ENCODE measurements at regions not wholly inside any gene's neighbourhood (a gene's known extent, or its start where the extent isn't known, plus 50 kb on each side); places are given as distances from the start of the nearest gene placed in this dataset.

- TF ChIP-seq CTCF (IDR thresholded peaks at IDR 0.05): no peak
- DNase-seq (ENCODE audit: low spot score) (no peak), ATAC-seq (ENCODE audit: low FRiP score) (no peak)
Measured at GRCh38 chr17:59483860-59484259, 81.5 kb upstream of the DHX40 start.

GRCh38 chr17:59485015-59485414 lies 80.4 kb upstream of the DHX40 start:
- TF ChIP-seq CTCF (IDR thresholded peaks at IDR 0.05): no peak
- no peak for ATAC-seq (ENCODE audit: low FRiP score)
- DNase-seq (ENCODE audit: low spot score): no peak

- TF ChIP-seq CTCF (IDR thresholded peaks at IDR 0.05): no peak
- ATAC-seq (ENCODE audit: low FRiP score): no peak
- DNase-seq (ENCODE audit: low spot score): no peak
Measured at GRCh38 chr17:59485946-59486345, 79.5 kb upstream of the DHX40 start.

- TF ChIP-seq CTCF (IDR thresholded peaks at IDR 0.05): no peak
- DNase-seq (ENCODE audit: low spot score): no peak
- no peak for ATAC-seq (ENCODE audit: low FRiP score)
Measured at GRCh38 chr17:59487161-59487873, 78.1 kb upstream of the DHX40 start.

GRCh38 chr17:59488805-59489204 lies 76.6 kb upstream of the DHX40 start:
- ATAC-seq (ENCODE audit: low FRiP score) (no peak), DNase-seq (ENCODE audit: low spot score) (no peak)
- TF ChIP-seq CTCF (IDR thresholded peaks at IDR 0.05): no peak

- no peak for TF ChIP-seq CTCF (IDR thresholded peaks at IDR 0.05)
- ATAC-seq (ENCODE audit: low FRiP score) (no peak), DNase-seq (ENCODE audit: low spot score) (no peak)
Measured at GRCh38 chr17:59490216-59490615, 75.2 kb upstream of the DHX40 start.

GRCh38 chr17:59491353-59492090 lies 73.9 kb upstream of the DHX40 start:
- no peak for TF ChIP-seq CTCF (IDR thresholded peaks at IDR 0.05)
- DNase-seq (ENCODE audit: low spot score) (no peak), ATAC-seq (ENCODE audit: low FRiP score) (no peak)
